GM23338 (cell line): ENCODE measurements at regions not wholly inside any gene's neighbourhood (a gene's known extent, or its start where the extent isn't known, plus 50 kb on each side); places are given as distances from the start of the nearest gene placed in this dataset.

ENCODE experiments used
- ATAC-seq: fragments of 200-7000 bp; cut with Tn5 transposase; 3 replicates; pipeline ENCODE4 v1.9.1; 2020
- DNase-seq: peaks from one replicate; pipeline ENCODE4 v3.0.0-alpha.2; 2015; ENCODE audit warnings: low spot score
- H2AFZ ChIP-seq: fragments of 200-600 bp; sonication (generic); 2 replicates; pipeline ENCODE4 v1.8.0; 2016; ENCODE audit warnings: antibody characterized with exemption, mild to moderate bottlenecking, moderate library complexity
- H3F3A ChIP-seq: fragments of 200-600 bp; sonication (generic); replicated peaks from 2 replicates; pipeline ENCODE4 v1.8.0; 2017; ENCODE audit warnings: antibody characterized with exemption, mixed run types, low read depth
- H3K27ac ChIP-seq: fragments of 200-600 bp; sonication (generic); 2 replicates; pipeline ENCODE4 v1.6.1; 2016; ENCODE audit warnings: low read depth
- H3K27me3 ChIP-seq: fragments of 200-600 bp; sonication (generic); 2 replicates; pipeline ENCODE4 v1.8.0; 2016; ENCODE audit warnings: mild to moderate bottlenecking, mixed run types, moderate library complexity; ENCODE audit not compliant: insufficient read depth
- H3K36me3 ChIP-seq: fragments of 200-600 bp; sonication (generic); 2 replicates; pipeline ENCODE4 v1.8.0; 2016; ENCODE audit warnings: mild to moderate bottlenecking; ENCODE audit not compliant: insufficient read depth
- H3K4me1 ChIP-seq: fragments of 200-600 bp; sonication (generic); 2 replicates; pipeline ENCODE4 v1.8.0; 2016; ENCODE audit warnings: mild to moderate bottlenecking, moderate library complexity; ENCODE audit not compliant: insufficient read depth
- H3K4me2 ChIP-seq: fragments of 200-600 bp; sonication (generic); 2 replicates; pipeline ENCODE4 v1.7.1; 2017; ENCODE audit warnings: mixed run types
- H3K4me3 ChIP-seq: fragments of 200-600 bp; sonication (generic); 2 replicates; pipeline ENCODE4 v1.6.1; 2016; ENCODE audit warnings: mixed run types
- H3K79me2 ChIP-seq: fragments of 200-600 bp; sonication (generic); replicated peaks from 2 replicates; pipeline ENCODE4 v1.8.0; 2017; ENCODE audit warnings: mild to moderate bottlenecking; ENCODE audit not compliant: insufficient read depth
- H3K9me2 ChIP-seq: fragments of 200-600 bp; sonication (generic); 2 replicates; pipeline ENCODE4 v1.8.0; 2017; ENCODE audit not compliant: insufficient read depth
- H4K20me1 ChIP-seq: fragments of 200-600 bp; sonication (generic); replicated peaks from 2 replicates; pipeline ENCODE4 v1.8.0; 2017; ENCODE audit warnings: mild to moderate bottlenecking; ENCODE audit not compliant: insufficient read depth
- H3K27ac Mint-ChIP-seq: 2 replicates; pipeline ENCODE4 v1.8.0; 2020; ENCODE audit warnings: inconsistent platforms, mild to moderate bottlenecking, moderate library complexity, mixed read lengths
- H3K27me3 Mint-ChIP-seq: 3 replicates; pipeline ENCODE4 v1.8.0; 2022; ENCODE audit warnings: low read depth, mild to moderate bottlenecking, moderate library complexity, mixed read lengths, inconsistent platforms; ENCODE audit not compliant: insufficient read depth, poor library complexity
- H3K36me3 Mint-ChIP-seq: 3 replicates; pipeline ENCODE4 v1.8.0; 2021; ENCODE audit warnings: low read depth, mild to moderate bottlenecking, inconsistent platforms, moderate library complexity, mixed read lengths
- H3K4me1 Mint-ChIP-seq: 3 replicates; pipeline ENCODE4 v1.8.0; 2020; ENCODE audit warnings: mild to moderate bottlenecking, inconsistent platforms, mixed read lengths
- H3K4me3 Mint-ChIP-seq: 3 replicates; pipeline ENCODE4 v1.8.0; 2021; ENCODE audit warnings: moderate library complexity, mild to moderate bottlenecking, inconsistent platforms, mixed read lengths
- H3K9me3 Mint-ChIP-seq: 3 replicates; pipeline ENCODE4 v1.8.0; 2020; ENCODE audit warnings: moderate library complexity, mild to moderate bottlenecking, inconsistent platforms, mixed read lengths
- CREB1 ChIP-seq: fragments of 250-450 bp; sonication (Bioruptor Pico); IDR thresholded peaks from 2 replicates; pipeline ENCODE4 v1.5.0; 2020; ENCODE audit warnings: low read depth, mild to moderate bottlenecking, moderate library complexity
- CTCF ChIP-seq, 2 experiments: fragments of 200-600 bp in 1 of 2; sonication (generic) in 1 of 2; conservative IDR thresholded peaks; 2 replicates each; pipeline versions ENCODE4 v1.5.1 to v1.6.1; 2016 to 2017; ENCODE audit warnings: antibody characterized with exemption in 2 of 2, low read depth in 2 of 2, mild to moderate bottlenecking in 2 of 2, moderate library complexity in 1 of 2
- ETS1 ChIP-seq: IDR thresholded peaks from 2 replicates; pipeline ENCODE4 v1.6.1; 2016; ENCODE audit warnings: antibody characterized with exemption
- EZH2 ChIP-seq: fragments of 200-600 bp; sonication (generic); IDR thresholded peaks from one replicate; pipeline ENCODE4 v1.8.0; 2017; ENCODE audit warnings: antibody characterized with exemption, mild to moderate bottlenecking, low read depth; ENCODE audit not compliant: unreplicated experiment
- EZH2phosphoT487 ChIP-seq: fragments of 200-600 bp; sonication (generic); IDR thresholded peaks from one replicate; pipeline ENCODE4 v1.8.1; 2018; ENCODE audit warnings: antibody characterized with exemption; ENCODE audit not compliant: unreplicated experiment
- JUNB ChIP-seq: IDR thresholded peaks from one replicate; pipeline ENCODE4 v1.6.1; 2016; ENCODE audit warnings: antibody characterized with exemption; ENCODE audit not compliant: unreplicated experiment
- NANOG ChIP-seq: IDR thresholded peaks from 2 replicates; pipeline ENCODE4 v1.6.1; 2016; ENCODE audit warnings: antibody characterized with exemption, borderline replicate concordance
- POLR2AphosphoS5 ChIP-seq: IDR thresholded peaks from 2 replicates; pipeline ENCODE4 v1.6.1; 2016; ENCODE audit warnings: antibody characterized with exemption, low read depth
- REST ChIP-seq: IDR thresholded peaks from one replicate; pipeline ENCODE4 v1.6.1; 2018; ENCODE audit warnings: antibody characterized with exemption; ENCODE audit not compliant: unreplicated experiment
- STAT1 ChIP-seq: IDR thresholded peaks from one replicate; pipeline ENCODE4 v1.6.1; 2016; ENCODE audit warnings: antibody characterized with exemption; ENCODE audit not compliant: unreplicated experiment
- ZNF114 ChIP-seq: fragments of 250-450 bp; sonication (Bioruptor Pico); IDR thresholded peaks from 2 replicates; pipeline ENCODE4 v1.5.0; 2020; ENCODE audit warnings: mild to moderate bottlenecking, moderate library complexity
- ZNF331 ChIP-seq: fragments of 250-450 bp; sonication (Bioruptor Pico); IDR thresholded peaks from 2 replicates; pipeline ENCODE4 v1.5.0; 2020; ENCODE audit warnings: low read depth, mild to moderate bottlenecking, moderate library complexity
- ZNF462 ChIP-seq: fragments of 250-450 bp; sonication (Bioruptor Pico); IDR thresholded peaks from 2 replicates; pipeline ENCODE4 v1.5.0; 2020; ENCODE audit warnings: mild to moderate bottlenecking, moderate library complexity

DNA sequence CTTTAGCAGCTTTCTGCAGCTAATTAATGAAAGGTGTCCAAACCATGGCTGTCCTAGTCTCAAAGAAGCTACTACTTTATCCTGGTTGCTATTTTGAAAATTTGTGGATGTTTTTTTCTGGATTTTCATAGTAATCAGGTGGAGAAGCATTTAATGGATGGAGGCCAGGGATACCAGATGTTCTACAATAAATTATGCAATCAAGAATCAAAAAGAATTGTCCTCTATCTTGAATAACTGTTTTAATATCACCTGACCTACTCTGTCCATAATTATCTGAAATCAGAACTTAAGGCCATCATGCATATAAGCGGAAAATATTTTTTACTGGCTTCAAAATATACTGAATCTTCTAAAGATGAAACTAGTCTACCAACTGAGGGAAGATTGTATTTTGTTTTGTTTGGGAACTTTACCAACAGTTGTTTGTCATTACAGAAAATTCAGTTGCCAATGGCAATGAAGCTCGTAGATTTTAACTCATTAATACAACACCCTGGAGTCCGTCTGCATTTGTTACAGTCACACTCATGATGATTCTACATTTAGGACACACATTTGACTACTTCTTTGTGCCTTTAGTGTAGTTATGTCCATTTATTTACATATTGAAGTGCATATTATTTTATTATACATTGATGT is 762.3 kb upstream of the GRM7 start:
- Histone ChIP-seq H3K27ac (no peak overlapping the region), H3K4me2 (no peak overlapping the region), H3K9me2 (no peaks in the 10 kb centered on the region), H3K27me3 (no peaks in the 10 kb centered on the region), H2AFZ (no peak overlapping the region), H3K79me2 (no peaks in the 10 kb centered on the region), H3K4me1 (no peaks in the 10 kb centered on the region), H3K4me3 (no peak overlapping the region), H3F3A (no peaks in the 10 kb centered on the region), H4K20me1 (no peaks in the 10 kb centered on the region), H3K36me3 (no peaks in the 10 kb centered on the region; the same call in none of the 2 replicates)
- no peaks in the 10 kb centered on the region for H3K27me3 Mint-ChIP-seq
- no peak overlapping the region for H3K27ac Mint-ChIP-seq
- H3K4me3 Mint-ChIP-seq, result no peak overlapping the region
- ATAC-seq (no peak), DNase-seq (no peak)
- no peaks in the 10 kb centered on the region for H3K4me1 Mint-ChIP-seq
- H3K36me3 Mint-ChIP-seq, result no peaks in the 10 kb centered on the region
- H3K9me3 Mint-ChIP-seq, result peaks cover 71% of the 10 kb centered on the region
- TF ChIP-seq ZNF331, result no peak
- TF ChIP-seq POLR2AphosphoS5, result no peak
- TF ChIP-seq NANOG, result no peak
- no peak for TF ChIP-seq ZNF462 (CRISPR knock-in tag)
- TF ChIP-seq EZH2, result no peak
- TF ChIP-seq STAT1, result no peak
- TF ChIP-seq CTCF (conservative IDR thresholded peaks at IDR 0.05; ENCODE audit: low read depth in 2 of 2), result no peak
- TF ChIP-seq ETS1, result no peak
- TF ChIP-seq ZNF114 (CRISPR knock-in tag), result no peak
- no peak for TF ChIP-seq CREB1 (CRISPR knock-in tag)
- TF ChIP-seq JUNB, result no peak
- no peak for TF ChIP-seq EZH2phosphoT487
- TF ChIP-seq REST, result no peak
